CD4-positive, alpha-beta T cell treated with Interleukin-17A for 1 hour (primary cell): ENCODE measurements at regions not wholly inside any gene's neighbourhood (a gene's known extent, or its start where the extent isn't known, plus 50 kb on each side); places are given as distances from the start of the nearest gene placed in this dataset.
"Not testable (repeated sequence)": the region's sequence is repeated elsewhere in the genome, so short reads cannot be mapped to it uniquely, and the experiment has no call there.

Experiments used
- DNase-seq: peaks from one replicate; pipeline ENCODE4 v3.0.0-alpha.2; 2020

DNA sequence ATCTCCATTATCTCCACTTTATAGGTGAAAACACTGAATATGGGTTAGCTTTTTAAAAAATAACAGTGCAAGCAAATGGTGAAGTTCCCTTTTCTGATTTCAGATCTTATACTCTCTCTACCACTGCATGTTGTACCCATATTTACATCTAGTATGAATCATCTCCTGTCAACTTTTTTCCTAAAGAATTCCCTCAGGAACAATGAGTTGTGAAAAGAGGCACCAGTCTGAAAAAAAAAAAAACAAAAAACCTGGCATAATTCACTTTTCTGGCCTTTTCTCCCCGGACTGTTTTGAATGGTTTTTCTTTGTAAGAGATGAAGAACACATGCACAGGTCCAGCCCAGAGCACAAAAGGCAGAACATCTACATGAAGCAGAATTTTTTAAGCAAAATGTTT lies 596.0 kb downstream of the COL12A1 start:
- no peak for DNase-seq

- no peak for DNase-seq
Observed at GRCh38 chr6:74607934-74608333, 597.9 kb downstream of the COL12A1 start.

DNA sequence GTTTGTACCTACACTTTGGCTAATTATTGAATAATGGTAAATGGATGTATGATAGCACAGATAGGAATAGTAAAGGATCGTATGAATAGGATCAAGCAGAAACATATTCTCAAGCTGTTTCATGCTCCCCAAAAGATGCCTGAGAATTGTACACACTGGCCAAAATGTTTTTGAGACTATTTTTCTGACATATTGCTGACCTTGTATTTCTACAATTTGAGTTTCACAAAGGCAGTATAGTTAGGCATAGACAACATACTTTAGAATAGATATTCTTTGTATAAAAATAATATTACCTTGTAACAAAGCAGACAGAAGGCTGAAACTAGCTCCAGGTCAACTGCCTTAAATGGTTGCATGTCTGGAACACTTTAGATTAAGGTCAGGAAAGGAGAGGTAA lies 598.4 kb downstream of the COL12A1 start:
- DNase-seq: no peak

DNA sequence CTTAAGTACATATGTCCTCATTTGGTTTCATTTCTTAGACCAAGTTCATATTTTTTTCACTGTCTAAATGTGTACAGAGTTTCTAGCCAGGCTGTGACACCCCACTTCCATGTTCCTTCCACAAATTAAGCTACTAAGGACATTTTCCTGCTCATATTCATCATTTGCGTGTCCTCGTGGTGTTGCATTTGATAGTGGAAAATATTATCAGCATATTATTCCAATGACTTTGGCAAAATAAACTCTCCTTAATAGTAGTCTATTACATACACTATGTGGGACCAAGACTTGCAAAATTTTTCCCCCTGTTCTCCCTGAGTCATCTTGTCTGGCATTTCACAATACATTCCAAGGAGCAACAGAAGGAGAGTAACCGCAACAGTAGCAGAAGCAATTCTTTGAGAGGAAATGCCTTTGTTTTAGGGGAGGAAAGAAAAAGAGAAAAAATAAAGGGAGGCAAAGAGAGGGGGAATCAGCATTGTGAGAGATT lies 599.2 kb downstream of the COL12A1 start:
- no peak for DNase-seq

- DNase-seq: no peak
Observed at GRCh38 chr6:74605922-74606581, 599.8 kb downstream of the COL12A1 start.

GRCh38 chr6:74604279-74604678 lies 601.6 kb downstream of the COL12A1 start:
- DNase-seq: no peak

GRCh38 chr6:74603322-74604076 lies 602.4 kb downstream of the COL12A1 start:
- no peak for DNase-seq

DNA sequence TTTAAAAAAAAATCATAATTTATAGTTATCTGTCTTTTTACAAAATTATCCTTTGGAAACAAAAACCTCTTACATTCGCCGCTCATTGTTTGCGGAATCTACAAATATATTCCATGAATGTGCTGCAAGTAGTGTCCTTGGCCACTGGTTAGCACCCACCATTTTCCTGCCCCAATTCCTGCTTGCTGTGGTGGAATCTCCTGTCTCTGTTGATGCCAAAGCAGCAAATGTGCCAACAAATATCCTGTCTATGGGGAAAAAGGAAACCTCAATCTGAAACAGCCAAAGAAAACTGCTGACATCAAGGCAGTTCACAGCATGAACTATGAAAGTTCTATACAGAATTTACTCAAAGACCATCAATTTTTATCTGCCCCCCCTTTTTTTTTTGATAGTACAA lies 603.6 kb downstream of the COL12A1 start:
- DNase-seq: no peak

DNA sequence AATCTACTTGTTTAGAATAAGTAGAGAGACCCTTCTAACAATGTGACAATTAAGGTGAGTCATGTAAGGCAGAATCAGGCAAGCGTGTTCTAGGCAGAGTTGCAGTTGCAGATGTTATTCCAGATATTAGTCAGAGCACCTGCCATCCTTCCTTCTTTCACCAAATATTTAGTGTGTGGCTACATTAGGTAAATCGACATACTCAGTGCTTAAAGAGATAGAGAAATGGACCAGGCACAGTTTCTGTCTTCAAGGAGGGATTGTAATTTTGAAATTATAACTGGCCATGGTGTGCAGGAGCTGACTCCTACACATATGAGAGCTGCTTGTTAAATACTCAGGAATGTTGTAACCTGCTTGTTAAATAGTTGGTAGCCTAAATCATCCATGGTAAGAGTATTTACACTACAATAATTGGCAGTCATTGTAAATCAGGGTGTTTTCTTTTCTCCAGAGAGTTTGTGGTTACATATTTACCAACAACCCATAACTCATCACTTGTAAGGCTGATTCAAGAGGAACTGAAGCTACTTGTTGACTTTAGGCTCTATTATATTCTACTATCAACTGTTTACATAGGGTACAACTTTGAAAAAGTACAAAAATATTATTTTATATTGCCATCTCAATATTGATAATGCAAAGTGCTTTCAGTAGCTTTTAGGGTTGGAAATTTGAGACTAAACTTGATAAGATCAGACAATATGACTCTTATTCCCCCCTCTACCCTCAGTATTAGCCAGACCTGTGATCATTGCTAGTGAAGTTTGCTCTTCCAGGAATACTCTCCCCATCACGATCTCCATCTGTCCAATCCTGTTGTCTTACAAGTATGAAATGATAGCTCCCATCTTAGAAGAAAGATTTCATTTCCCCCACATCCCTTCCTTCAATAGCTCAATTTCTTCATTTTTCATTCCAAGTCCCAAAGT lies 607.1 kb downstream of the COL12A1 start:
- no peak for DNase-seq

GRCh38 chr6:74597840-74598239 lies 608.0 kb downstream of the COL12A1 start:
- no peak for DNase-seq

- no peak for DNase-seq
Observed at GRCh38 chr6:74597266-74597665, 608.6 kb downstream of the COL12A1 start.

- no peak for DNase-seq
Observed at GRCh38 chr6:74596588-74596987, 609.3 kb downstream of the COL12A1 start.

DNA sequence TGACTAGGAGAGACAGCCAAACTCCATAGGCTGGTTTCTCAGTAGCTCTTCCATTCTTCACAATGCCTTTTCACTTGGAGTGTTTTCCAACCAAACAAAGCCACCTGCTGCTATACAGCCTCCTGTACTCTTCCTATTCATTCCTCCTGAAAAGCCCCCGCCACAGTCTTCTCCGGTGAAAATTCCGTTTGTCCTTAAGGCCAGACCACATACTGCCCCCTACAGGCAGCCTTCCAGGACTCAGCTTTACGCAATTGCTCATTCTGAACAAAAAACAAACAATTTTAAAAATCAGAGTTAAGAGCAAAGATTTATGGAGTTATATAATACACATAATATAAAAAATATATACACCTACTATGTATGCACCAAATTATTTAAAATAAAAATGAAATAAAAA lies 611.5 kb downstream of the COL12A1 start:
- DNase-seq: not testable (repeated sequence)

- DNase-seq: no peak
Observed at GRCh38 chr6:74588094-74588832, 617.6 kb downstream of the COL12A1 start.

- no peak for DNase-seq
Observed at GRCh38 chr6:74587386-74587785, 618.5 kb downstream of the COL12A1 start.

GRCh38 chr6:74585753-74586152 lies 620.1 kb downstream of the COL12A1 start:
- no peak for DNase-seq

GRCh38 chr6:74581681-74582080 lies 624.2 kb downstream of the COL12A1 start:
- no peak for DNase-seq

DNA sequence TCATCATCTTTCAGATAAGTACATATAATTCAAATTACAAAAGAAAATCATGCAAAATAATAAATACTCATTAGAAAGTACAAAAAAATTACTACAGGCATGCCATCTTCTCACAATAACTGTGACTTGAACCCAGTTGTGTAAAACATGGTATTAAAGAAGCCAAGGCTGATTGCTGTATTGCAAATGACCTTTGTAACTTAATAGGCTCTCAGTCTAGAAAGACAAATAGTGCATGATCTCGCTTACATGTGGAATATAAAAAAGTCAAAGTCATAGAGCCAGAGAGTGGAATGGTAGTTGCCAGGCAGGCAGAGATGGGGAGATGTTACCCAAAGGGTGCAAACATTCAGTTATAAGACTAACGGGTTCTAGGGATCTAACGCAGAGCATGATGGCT lies 626.1 kb downstream of the COL12A1 start:
- no peak for DNase-seq

GRCh38 chr6:74579047-74579446 lies 626.8 kb downstream of the COL12A1 start:
- DNase-seq: no peak

DNA sequence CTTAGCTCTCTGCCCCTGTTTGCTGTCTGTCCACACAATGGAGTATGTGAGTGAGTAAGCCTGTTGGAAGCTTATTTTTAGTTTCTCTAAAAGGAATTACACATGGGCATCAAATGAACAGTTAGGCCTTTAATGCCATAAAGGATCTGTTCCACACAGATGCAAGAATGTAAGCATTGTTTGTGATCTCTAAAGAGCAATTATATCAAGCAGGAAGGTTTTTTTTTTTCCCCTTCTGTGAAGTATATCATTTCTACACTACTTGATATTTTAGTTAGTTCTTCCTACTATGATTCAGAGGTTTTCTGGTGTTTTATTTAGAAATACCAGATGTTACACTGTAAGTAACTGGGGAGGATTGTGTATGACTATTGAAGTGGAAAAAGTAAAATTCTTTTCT lies 627.5 kb downstream of the COL12A1 start:
- no peak for DNase-seq

- no peak for DNase-seq
Observed at GRCh38 chr6:74577619-74578018, 628.2 kb downstream of the COL12A1 start.

GRCh38 chr6:74574794-74575193 lies 631.1 kb downstream of the COL12A1 start:
- no peak for DNase-seq

GRCh38 chr6:74573613-74574012 lies 632.2 kb downstream of the COL12A1 start:
- DNase-seq: no peak
